ENCODE measurements at regions not wholly inside any gene's neighbourhood (a gene's known extent, or its start where the extent isn't known, plus 50 kb on each side); places are given as distances from the start of the nearest gene placed in this dataset.

DNA sequence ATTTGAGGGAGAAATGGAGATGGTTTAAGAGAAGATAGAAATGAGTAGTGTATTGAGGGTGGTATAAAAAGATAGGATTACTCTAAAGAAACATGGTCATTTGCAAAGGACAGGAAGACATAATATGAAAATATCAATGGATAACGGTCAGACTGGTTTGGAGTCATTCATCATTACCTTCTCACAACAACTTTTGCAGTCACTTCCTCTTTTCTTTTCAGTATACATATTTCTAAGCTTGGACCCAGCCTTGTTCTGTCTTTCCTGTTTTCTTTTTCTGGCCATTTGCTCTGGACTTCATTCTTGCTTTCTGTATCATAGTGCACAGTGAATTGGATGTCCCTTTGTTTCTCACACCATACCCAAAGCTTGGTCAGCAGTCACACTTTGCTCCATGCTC, 966.5 kb upstream of the TYRP1 start:
- no peak for DNase-seq (ENCODE audit: low spot score)

GRCh38 chr9:11735391-11735790, 957.8 kb upstream of the TYRP1 start:
- DNase-seq (ENCODE audit: low spot score) = no peak

- no peak for DNase-seq (ENCODE audit: low spot score)
Observed at GRCh38 chr9:11742471-11742870, 950.7 kb upstream of the TYRP1 start.

DNA sequence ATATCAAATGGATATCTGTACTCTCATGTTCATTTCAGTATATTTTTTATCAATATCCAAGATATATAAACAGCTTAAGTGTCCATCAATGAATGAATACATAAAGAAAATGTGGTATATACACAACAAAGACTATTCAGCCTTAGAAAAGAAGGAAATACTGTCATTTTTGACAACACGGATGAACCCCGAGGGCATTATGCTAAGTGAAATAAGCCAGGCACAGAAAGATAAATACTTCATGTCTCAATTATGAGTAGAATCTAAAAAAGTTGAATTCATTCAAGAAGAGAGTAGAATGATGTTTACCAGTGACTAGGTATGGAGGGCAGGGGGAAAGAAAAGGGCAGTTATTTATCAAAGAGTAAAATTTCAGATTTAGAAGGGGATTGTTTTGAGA, 949.8 kb upstream of the TYRP1 start:
- no peak for DNase-seq (ENCODE audit: low spot score)

- DNase-seq (ENCODE audit: low spot score) = no peak
Observed at GRCh38 chr9:11749396-11749795, 943.8 kb upstream of the TYRP1 start.

- DNase-seq (ENCODE audit: low spot score) = no peak
Observed at GRCh38 chr9:11755951-11756350, 937.2 kb upstream of the TYRP1 start.

DNA sequence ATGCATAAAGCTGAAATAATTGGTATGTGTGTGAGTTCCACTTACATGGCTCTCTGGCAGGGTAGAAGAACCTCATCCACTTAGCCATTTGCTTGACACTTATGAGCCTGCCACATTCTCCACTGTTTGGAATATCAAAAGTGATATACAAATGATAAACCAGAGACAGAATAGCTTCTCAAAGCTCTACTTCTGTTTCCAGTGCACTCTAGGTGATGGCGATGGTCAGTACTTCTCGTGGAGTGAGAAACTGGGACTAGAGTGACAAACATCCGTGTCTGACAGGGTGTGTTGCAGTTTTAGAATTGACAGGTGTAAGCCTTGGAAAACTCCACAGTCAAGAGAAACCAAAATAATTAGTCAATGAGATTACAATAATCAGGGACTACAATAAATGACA, 935.8 kb upstream of the TYRP1 start:
- DNase-seq (ENCODE audit: low spot score) = no peak

DNA sequence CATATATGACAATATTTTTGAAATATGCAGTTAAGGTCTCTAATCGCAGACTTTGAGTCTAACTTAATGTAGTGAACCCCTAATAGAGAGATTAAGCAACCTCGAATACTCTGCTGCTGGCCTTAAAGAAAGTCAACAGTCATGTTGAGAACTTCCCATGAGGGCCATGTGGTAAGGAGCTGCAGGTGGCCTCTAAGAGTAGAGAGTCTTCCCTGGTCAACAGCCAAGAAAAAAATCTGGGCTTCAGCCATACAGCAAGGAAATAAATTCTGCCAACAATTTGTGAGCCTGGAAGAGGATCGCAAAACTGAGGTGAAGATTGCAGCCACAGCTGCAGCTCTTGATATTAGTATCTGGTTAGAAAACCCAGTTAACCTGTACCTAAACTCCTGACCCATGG, 935.2 kb upstream of the TYRP1 start:
- no peak for DNase-seq (ENCODE audit: low spot score)

GRCh38 chr9:11779971-11780370, 913.2 kb upstream of the TYRP1 start:
- DNase-seq (ENCODE audit: low spot score) = no peak

- no peak for DNase-seq (ENCODE audit: low spot score)
Observed at GRCh38 chr9:11792870-11793269, 900.3 kb upstream of the TYRP1 start.

- no peak for DNase-seq (ENCODE audit: low spot score)
Observed at GRCh38 chr9:11794984-11795383, 898.2 kb upstream of the TYRP1 start.

- no peak for DNase-seq (ENCODE audit: low spot score)
Observed at GRCh38 chr9:11805969-11806368, 887.2 kb upstream of the TYRP1 start.

- no peak for DNase-seq (ENCODE audit: low spot score)
Observed at GRCh38 chr9:11821306-11821975, 871.7 kb upstream of the TYRP1 start.

- no peak for DNase-seq (ENCODE audit: low spot score)
Observed at GRCh38 chr9:11828201-11828600, 865.0 kb upstream of the TYRP1 start.

DNA sequence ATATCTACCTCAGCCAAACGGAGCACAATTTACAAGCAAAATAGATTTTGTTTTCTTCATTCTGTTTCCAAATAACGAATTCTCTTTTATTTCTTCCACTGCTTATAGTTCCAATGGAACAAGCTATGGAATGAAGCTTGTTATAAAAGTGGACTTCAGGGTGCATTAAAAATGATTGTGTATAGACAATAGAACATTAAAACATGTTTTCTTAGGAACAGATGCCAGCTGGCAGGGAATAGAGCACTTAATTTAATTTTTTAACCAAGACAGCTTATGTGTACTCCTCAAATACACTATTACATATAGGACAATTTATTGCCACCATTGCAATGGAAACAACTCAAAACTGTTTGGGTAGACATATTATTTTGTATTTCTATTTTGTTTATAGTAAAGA, 860.1 kb upstream of the TYRP1 start:
- no peak for DNase-seq (ENCODE audit: low spot score)

GRCh38 chr9:11868795-11869194, 824.4 kb upstream of the TYRP1 start:
- no peak for DNase-seq (ENCODE audit: low spot score)

GRCh38 chr9:11871852-11872251, 821.3 kb upstream of the TYRP1 start:
- DNase-seq (ENCODE audit: low spot score) = no peak

DNA sequence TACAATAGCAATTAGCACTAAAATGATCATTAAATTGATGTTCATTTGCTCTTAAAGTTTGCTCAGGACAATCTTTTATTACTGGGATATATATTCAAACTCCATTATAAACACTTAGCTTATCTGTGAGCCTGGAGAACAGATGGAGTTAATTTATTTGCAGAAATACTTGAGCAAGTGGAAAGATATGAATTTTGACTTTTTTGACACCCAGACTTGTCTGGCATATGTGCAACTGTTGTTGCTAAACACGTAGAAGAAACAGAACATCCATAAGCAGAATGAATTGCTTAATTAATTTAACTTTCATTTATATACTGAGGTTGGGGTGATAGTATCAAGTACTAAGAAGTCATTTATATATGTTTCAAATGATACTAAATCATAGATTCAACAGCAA, 820.7 kb upstream of the TYRP1 start:
- DNase-seq (ENCODE audit: low spot score) = no peak

GRCh38 chr9:11874414-11874813, 818.8 kb upstream of the TYRP1 start:
- no peak for DNase-seq (ENCODE audit: low spot score)

DNA sequence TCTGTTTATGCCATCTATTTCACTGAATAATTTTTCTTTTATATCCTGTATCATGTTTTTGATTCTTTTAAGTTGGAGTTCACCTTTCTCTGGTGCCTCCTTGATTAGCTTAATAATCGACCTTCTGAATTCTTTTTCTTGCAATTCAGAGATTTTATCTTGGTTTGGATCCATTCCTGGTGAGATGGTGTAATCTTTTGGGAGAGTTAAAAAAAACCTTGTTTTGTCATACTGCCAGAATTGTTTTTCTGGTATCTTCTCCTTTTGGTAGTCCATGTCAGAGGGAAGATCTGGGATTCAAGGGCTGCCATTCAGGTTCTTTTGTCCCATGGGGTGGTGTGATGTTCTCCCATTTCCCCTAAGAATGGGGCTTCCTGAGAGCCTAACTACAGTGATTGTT, 800.8 kb upstream of the TYRP1 start:
- no peak for DNase-seq (ENCODE audit: low spot score)

DNA sequence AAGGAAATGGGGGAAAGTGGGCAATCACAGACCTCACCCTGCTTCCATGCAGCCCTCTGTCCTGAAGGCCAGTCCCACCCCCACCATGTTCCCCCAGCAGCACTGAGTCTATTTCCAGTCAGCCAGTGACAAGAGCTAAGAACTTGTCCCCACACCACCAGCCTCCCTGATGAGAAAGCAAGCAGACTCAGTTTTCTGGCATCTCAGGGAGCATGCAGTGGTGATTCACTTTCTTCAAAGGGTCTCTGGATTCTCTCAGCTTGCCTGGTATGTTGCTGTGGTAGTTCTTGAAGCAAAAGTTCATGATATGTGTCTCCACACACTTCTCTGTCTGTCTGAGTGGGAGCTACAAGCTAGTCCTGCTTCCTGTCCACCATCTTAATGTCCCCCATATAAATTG, 799.9 kb upstream of the TYRP1 start:
- DNase-seq (ENCODE audit: low spot score) = no peak

DNA sequence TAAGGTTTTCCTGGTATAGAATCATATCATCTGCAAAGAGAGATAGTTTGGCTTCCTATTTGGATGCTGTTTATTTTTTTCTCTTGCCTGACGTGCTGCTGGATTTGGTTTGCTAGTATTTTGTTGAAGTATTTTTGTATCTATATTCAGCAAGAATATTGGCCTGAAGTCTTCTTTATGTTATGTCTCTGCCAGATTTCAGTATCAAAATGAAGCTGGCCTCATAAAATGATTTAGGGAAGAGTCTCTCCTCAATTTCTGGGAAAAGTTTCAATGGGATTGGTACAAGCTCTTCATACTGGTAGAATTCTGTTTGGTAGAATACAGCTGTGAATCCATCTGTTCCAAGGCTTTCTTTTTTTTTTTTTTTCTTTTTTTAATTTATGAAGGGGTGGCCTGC, 799.0 kb upstream of the TYRP1 start:
- DNase-seq (ENCODE audit: low spot score) = no peak

DNA sequence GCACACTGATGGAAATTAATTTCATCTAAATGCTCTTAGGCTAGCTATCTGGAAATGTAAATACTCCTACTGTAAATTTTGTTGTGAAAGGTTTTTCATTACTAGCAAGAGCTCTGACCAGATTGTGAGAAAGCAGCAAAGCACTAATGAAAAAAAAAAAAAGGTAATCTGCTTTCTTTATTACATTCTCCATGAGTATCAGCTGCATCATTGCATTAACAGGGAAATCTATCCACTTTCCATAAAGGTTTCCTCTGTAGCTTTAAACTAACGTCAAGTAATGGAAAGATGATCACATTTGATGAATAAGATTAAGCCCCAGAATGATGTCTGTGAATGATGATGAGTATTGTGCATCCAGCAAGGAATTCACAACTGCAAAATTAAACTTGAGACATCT, 790.6 kb upstream of the TYRP1 start:
- DNase-seq (ENCODE audit: low spot score) = no peak

DNA sequence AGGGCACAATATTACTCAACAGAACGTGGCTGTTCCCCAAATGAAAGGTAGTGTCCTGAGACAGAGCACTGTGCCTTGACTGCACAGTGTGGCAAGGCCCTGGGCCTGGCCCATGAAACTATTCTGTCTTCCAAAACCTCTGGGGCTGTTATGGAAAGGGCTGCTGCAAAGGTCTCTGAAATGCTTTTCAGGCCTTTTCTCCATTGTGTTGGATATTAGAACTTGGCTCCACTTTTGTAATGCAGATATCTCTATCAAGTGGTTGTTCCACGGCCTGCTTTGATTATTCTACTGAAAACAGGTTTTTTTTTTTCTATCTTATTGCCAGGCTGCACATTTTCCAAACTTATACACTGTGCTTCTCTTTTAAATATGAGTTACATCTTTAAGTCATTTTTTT, 777.5 kb upstream of the TYRP1 start:
- DNase-seq (ENCODE audit: low spot score) = no peak

GRCh38 chr9:11928871-11929321, 764.3 kb upstream of the TYRP1 start:
- no peak for DNase-seq (ENCODE audit: low spot score)

Data from COLO829 (cell line).